HG03108 (cell line): ENCODE measurements at regions not wholly inside any gene's neighbourhood (a gene's known extent, or its start where the extent isn't known, plus 50 kb on each side); places are given as distances from the start of the nearest gene placed in this dataset.

ENCODE experiments used
- ATAC-seq: cut with Tn5 transposase; IDR thresholded peaks from one replicate; pipeline ENCODE4 v1.9.1; 2021; ENCODE audit warnings: moderate library complexity; ENCODE audit not compliant: unreplicated experiment

- ATAC-seq = no peak
These were observed 597.0 kb downstream of the PCDH18 start for GRCh38 chr4:136935305-136935704.

- ATAC-seq = no peak
These were observed 597.7 kb downstream of the PCDH18 start for GRCh38 chr4:136934601-136935000.

- ATAC-seq = no peak
These were observed 600.5 kb downstream of the PCDH18 start for GRCh38 chr4:136931781-136932180.

- ATAC-seq = no peak
These were observed 603.3 kb downstream of the PCDH18 start for GRCh38 chr4:136928957-136929411.

- ATAC-seq = no peak
These were observed 605.1 kb downstream of the PCDH18 start for GRCh38 chr4:136927172-136927571.

GRCh38 chr4:136925203-136925602 lies 607.1 kb downstream of the PCDH18 start:
- ATAC-seq = no peak

- ATAC-seq = no peak
These were observed 610.2 kb downstream of the PCDH18 start for GRCh38 chr4:136922066-136922465.

GRCh38 chr4:136920092-136920881 lies 612.0 kb downstream of the PCDH18 start:
- no peak for ATAC-seq

- no peak for ATAC-seq
These were observed 613.5 kb downstream of the PCDH18 start for GRCh38 chr4:136918772-136919171.

- ATAC-seq = no peak
These were observed 614.8 kb downstream of the PCDH18 start for GRCh38 chr4:136917312-136918110.

- ATAC-seq = no peak
These were observed 622.7 kb downstream of the PCDH18 start for GRCh38 chr4:136909626-136910025.

GRCh38 chr4:136908122-136908521 lies 624.2 kb downstream of the PCDH18 start:
- ATAC-seq = no peak

GRCh38 chr4:136900696-136901095 lies 631.6 kb downstream of the PCDH18 start:
- no peak for ATAC-seq

GRCh38 chr4:136898590-136899248 lies 633.6 kb downstream of the PCDH18 start:
- ATAC-seq = no peak

- ATAC-seq = no peak
These were observed 638.7 kb downstream of the PCDH18 start for GRCh38 chr4:136893573-136893972.

GRCh38 chr4:136881666-136882065 lies 650.6 kb downstream of the PCDH18 start:
- ATAC-seq = no peak

- ATAC-seq = no peak
These were observed 658.7 kb downstream of the PCDH18 start for GRCh38 chr4:136873555-136873954.

GRCh38 chr4:136867465-136867864 lies 664.8 kb downstream of the PCDH18 start:
- ATAC-seq = no peak

- no peak for ATAC-seq
These were observed 666.8 kb downstream of the PCDH18 start for GRCh38 chr4:136865526-136865925.

- peak; percentile 80 for ATAC-seq
These were observed 667.6 kb downstream of the PCDH18 start for GRCh38 chr4:136864604-136865185.

- ATAC-seq = no peak
These were observed 668.5 kb downstream of the PCDH18 start for GRCh38 chr4:136863756-136864155.
